SK-N-SH (cell line): ENCODE measurements at regions not wholly inside any gene's neighbourhood (a gene's known extent, or its start where the extent isn't known, plus 50 kb on each side); places are given as distances from the start of the nearest gene placed in this dataset.
"Not testable (repeated sequence)": the region's sequence is repeated elsewhere in the genome, so short reads cannot be mapped to it uniquely, and the experiment has no call there.

Source experiments
- CTCF ChIA-PET: fragments of 300-600, 350-600 bp; formaldehyde crosslinking; extraction: SDS; loops from one replicate; lab custom pipeline; 2021; lab: Yijun Ruan, JAX
- POLR2A ChIA-PET: fragments of 350-600 bp; sonication (Branson Sonifier 250); formaldehyde crosslinking; extraction: SDS; loops from one replicate; lab custom pipeline; 2020; ENCODE audit warnings: antibody characterized with exemption, inconsistent platforms; lab: Yijun Ruan, JAX
- DNase-seq: peaks from one replicate; pipeline ENCODE4 v3.0.0; 2012
- H2AFZ ChIP-seq: fragments of 200-600 bp; sonication (generic); 2 replicates; pipeline ENCODE4 v1.8.1; 2016; ENCODE audit warnings: antibody characterized with exemption, mild to moderate bottlenecking, low read depth
- H3F3A ChIP-seq: fragments of 200-600 bp; sonication (generic); replicated peaks from 2 replicates; pipeline ENCODE3; 2016; ENCODE audit warnings: antibody characterized with exemption, mild to moderate bottlenecking; ENCODE audit not compliant: insufficient read depth
- H3K27ac ChIP-seq, 2 experiments: fragments of 200-500 bp in 1 of 2; fragments of 200-600 bp in 1 of 2; sonication (Bioruptor generic) in 1 of 2; sonication (generic), shearing (Covaris generic) in 1 of 2; 2 replicates each; pipeline versions ENCODE4 v1.5.1 to v1.6.1; 2014 to 2016; ENCODE audit warnings: low read depth in 2 of 2, inconsistent platforms in 1 of 2, low read length in 1 of 2, mild to moderate bottlenecking in 1 of 2, mixed read lengths in 1 of 2
- H3K27me3 ChIP-seq: fragments of 200-600 bp; sonication (generic), shearing (Covaris generic); 2 replicates; pipeline ENCODE4 v1.6.1; 2016; ENCODE audit warnings: mixed run types; ENCODE audit not compliant: insufficient read depth
- H3K36me3 ChIP-seq, 2 experiments: fragments of 200-500 bp in 1 of 2; fragments of 200-600 bp in 1 of 2; sonication (Bioruptor generic) in 1 of 2; sonication (generic) in 1 of 2; replicated peaks in 1 of 2; 2 replicates each; pipeline versions ENCODE3 to v1.5.1; 2014 to 2016; ENCODE audit warnings: low read length in 1 of 2, mild to moderate bottlenecking in 1 of 2; ENCODE audit not compliant: insufficient read depth in 2 of 2, control insufficient read depth in 1 of 2
- H3K4me1 ChIP-seq, 2 experiments: fragments of 200-500 bp in 1 of 2; fragments of 200-600 bp in 1 of 2; sonication (Bioruptor generic) in 1 of 2; sonication (generic), shearing (Covaris generic) in 1 of 2; 2 replicates each; pipeline versions ENCODE4 v1.5.1 to v1.6.1; 2014 to 2016; ENCODE audit warnings: low read depth in 1 of 2, low read length in 1 of 2, mixed run types in 1 of 2; ENCODE audit not compliant: insufficient read depth in 2 of 2, control insufficient read depth in 1 of 2
- H3K4me2 ChIP-seq: fragments of 200-600 bp; sonication (generic), shearing (Covaris generic); 2 replicates; pipeline ENCODE4 v1.6.1; 2017; ENCODE audit warnings: mixed run types
- H3K4me3 ChIP-seq, 2 experiments: fragments of 200-500 bp in 1 of 2; fragments of 200-600 bp in 1 of 2; sonication (Bioruptor generic) in 1 of 2; sonication (generic), shearing (Covaris generic) in 1 of 2; 2 replicates each; pipeline versions ENCODE4 v1.5.1 to v1.8.1; 2014 to 2016; ENCODE audit warnings: low read depth in 2 of 2, inconsistent platforms in 1 of 2, low read length in 1 of 2, mild to moderate bottlenecking in 1 of 2, mixed read lengths in 1 of 2, moderate library complexity in 1 of 2
- H3K79me2 ChIP-seq: fragments of 200-600 bp; sonication (generic); 2 replicates; pipeline ENCODE4 v1.8.1; 2017; ENCODE audit warnings: mild to moderate bottlenecking; ENCODE audit not compliant: insufficient read depth
- H3K9ac ChIP-seq: fragments of 200-600 bp; sonication (generic); 2 replicates; pipeline ENCODE4 v1.6.1; 2017; ENCODE audit warnings: mixed run types
- H3K9me2 ChIP-seq: fragments of 200-600 bp; sonication (generic); 2 replicates; pipeline ENCODE4 v1.6.1; 2017; ENCODE audit warnings: mixed run types
- H3K9me3 ChIP-seq: fragments of 200-600 bp; sonication (generic); 2 replicates; pipeline ENCODE4 v1.6.1; 2017; ENCODE audit warnings: mixed run types, mild to moderate bottlenecking, moderate library complexity
- H4K20me1 ChIP-seq: fragments of 200-600 bp; sonication (generic); 2 replicates; pipeline ENCODE4 v1.6.1; 2017; ENCODE audit warnings: mild to moderate bottlenecking, mixed run types; ENCODE audit not compliant: insufficient read depth
- ELF1 ChIP-seq: IDR thresholded peaks from 2 replicates; pipeline ENCODE4 v1.4.0; 2012
- FOXM1 ChIP-seq: IDR thresholded peaks from 2 replicates; pipeline ENCODE4 v1.4.0; 2012; ENCODE audit warnings: low read depth, mild to moderate bottlenecking
- GATA2 ChIP-seq: sonication (generic); formaldehyde crosslinking; IDR thresholded peaks from 2 replicates; pipeline ENCODE4 v1.5.0; 2020; ENCODE audit warnings: mild to moderate bottlenecking, missing genetic modification reagents
- JUND ChIP-seq: IDR thresholded peaks from 2 replicates; pipeline ENCODE4 v1.4.0; 2012
- NFIC ChIP-seq: IDR thresholded peaks from 2 replicates; pipeline ENCODE4 v1.4.0; 2012; ENCODE audit warnings: borderline replicate concordance
- NRF1 ChIP-seq: IDR thresholded peaks from 2 replicates; pipeline ENCODE4 v1.6.1; 2012; ENCODE audit warnings: low read depth, mild to moderate bottlenecking, low read length
- POLR2AphosphoS5 ChIP-seq: IDR thresholded peaks from 2 replicates; pipeline ENCODE4 v1.6.1; 2012; ENCODE audit warnings: low read depth, low read length
- RCOR1 ChIP-seq: fragments of 150-350 bp; IDR thresholded peaks from 2 replicates; pipeline ENCODE4 v1.6.1; 2017; ENCODE audit warnings: antibody characterized with exemption, low read length
- TAF1 ChIP-seq: IDR thresholded peaks from 2 replicates; pipeline ENCODE4 v1.6.1; 2012; ENCODE audit warnings: low read depth, mild to moderate bottlenecking, low read length, moderate library complexity, borderline replicate concordance
- YY1 ChIP-seq: IDR thresholded peaks from 2 replicates; pipeline ENCODE4 v1.4.0; 2012; ENCODE audit warnings: low read depth, mild to moderate bottlenecking
- WGBS: methylation state at CpG from one replicate; pipeline ENCODE4 v1.1.6; 2017; ENCODE audit warnings: low lambda C conversion rate; 5-methylcytosine and 5-hydroxymethylcytosine counted together
- TF ChIP-seq, protein P1 (sequence below): IDR thresholded peaks from 2 replicates; pipeline ENCODE4; 2012
- TF ChIP-seq, protein P2 (sequence below): IDR thresholded peaks from 2 replicates; pipeline ENCODE4 v1.4.0; 2012; ENCODE audit warnings: low read depth, borderline replicate concordance
- TF ChIP-seq, protein P3 (sequence below): fragments of 150-350 bp; IDR thresholded peaks from 2 replicates; pipeline ENCODE4 v1.6.1; 2017; ENCODE audit warnings: antibody characterized with exemption, low read length, low read depth, borderline replicate concordance
- TF ChIP-seq, protein P4 (sequence below): IDR thresholded peaks from 2 replicates; pipeline ENCODE4 v1.4.0; 2012; ENCODE audit warnings: low read depth

DNA sequence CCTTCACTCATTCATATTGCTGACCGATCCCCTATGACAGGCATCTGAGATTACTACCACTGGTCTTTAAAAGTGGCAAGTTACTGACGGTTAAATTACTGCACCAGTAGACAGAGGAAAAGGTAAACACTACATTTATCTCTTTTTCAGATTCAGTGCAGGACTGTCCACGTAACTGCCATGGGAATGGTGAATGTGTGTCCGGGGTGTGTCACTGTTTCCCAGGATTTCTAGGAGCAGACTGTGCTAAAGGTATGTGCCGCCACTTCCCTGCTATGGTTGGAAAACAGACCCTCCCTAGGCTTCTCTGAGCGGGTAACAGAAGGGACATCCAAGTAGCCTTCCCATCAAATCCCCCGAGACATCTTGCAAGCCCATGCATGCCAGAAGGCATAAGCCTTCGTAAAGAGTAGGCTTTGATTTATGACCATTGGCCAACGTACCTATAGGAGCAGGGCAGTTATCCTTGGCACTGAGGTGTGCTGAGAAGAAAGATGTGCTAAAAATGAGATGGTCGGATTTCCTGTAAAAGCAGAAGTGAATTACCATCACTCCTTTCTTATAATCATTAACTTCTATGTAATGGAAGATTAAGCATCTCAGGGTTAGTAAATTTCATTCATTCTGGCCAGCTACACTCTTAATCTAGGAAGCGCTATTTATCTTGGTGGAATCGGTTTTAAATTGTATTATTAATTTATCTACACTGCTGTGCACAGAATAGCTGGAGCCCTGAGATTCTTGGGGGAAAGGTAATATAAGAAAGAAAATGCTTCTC lies 193.4 kb upstream of the WWC1 start:
- H3K4me2 ChIP-seq, result no peak overlapping the region
- 36% methylated on average over 11 of the region's 12 CpGs for WGBS
- TF ChIP-seq FOXM1, result no peak
- TF ChIP-seq, protein P1, sequence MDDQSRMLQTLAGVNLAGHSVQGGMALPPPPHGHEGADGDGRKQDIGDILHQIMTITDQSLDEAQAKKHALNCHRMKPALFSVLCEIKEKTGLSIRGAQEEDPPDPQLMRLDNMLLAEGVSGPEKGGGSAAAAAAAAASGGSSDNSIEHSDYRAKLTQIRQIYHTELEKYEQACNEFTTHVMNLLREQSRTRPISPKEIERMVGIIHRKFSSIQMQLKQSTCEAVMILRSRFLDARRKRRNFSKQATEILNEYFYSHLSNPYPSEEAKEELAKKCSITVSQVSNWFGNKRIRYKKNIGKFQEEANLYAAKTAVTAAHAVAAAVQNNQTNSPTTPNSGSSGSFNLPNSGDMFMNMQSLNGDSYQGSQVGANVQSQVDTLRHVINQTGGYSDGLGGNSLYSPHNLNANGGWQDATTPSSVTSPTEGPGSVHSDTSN, result no peak

DNA sequence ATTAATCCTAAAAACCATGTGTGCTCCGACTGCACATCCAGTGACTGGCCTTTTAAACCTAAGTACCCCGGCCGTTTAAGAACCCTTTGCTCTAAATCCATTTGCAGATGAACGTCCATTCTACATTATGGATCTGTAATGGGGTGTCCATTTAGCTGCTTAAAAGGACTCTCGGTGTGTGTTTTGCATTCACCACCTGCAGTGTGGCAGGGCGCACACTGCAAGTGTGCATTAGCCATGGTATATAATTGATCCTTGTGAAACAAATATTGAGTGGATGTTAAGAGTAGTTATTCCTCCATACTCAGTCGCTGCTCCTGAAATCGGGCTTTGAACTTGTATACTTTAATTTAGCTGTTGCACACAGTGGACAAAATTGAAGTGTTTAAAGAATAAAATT lies 190.1 kb upstream of the WWC1 start:
- Histone ChIP-seq H3K4me2 (no peak overlapping the region), H3F3A (no peaks in the 10 kb centered on the region), H3K9me3 (no peaks in the 10 kb centered on the region), H3K27ac (no peak overlapping the region), H3K4me1 (peaks cover 0 to 3% of the 10 kb centered on the region in 2 experiments; a peak in 2 of 4 replicates), H2AFZ (no peak overlapping the region), H3K4me3 (no peak overlapping the region), H3K9ac (no peak overlapping the region), H3K27me3 (no peaks in the 10 kb centered on the region; the same call in 1 of the 2 replicates), H3K9me2 (no peaks in the 10 kb centered on the region), H4K20me1 (no peaks in the 10 kb centered on the region), H3K36me3 (no peaks in the 10 kb centered on the region), H3K79me2 (no peaks in the 10 kb centered on the region)
- no peak for TF ChIP-seq ELF1
- no peak for TF ChIP-seq RCOR1
- no peak for TF ChIP-seq NRF1
- TF ChIP-seq, protein P2, sequence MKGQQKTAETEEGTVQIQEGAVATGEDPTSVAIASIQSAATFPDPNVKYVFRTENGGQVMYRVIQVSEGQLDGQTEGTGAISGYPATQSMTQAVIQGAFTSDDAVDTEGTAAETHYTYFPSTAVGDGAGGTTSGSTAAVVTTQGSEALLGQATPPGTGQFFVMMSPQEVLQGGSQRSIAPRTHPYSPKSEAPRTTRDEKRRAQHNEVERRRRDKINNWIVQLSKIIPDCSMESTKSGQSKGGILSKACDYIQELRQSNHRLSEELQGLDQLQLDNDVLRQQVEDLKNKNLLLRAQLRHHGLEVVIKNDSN, result no peak
- TF ChIP-seq POLR2AphosphoS5, result no peak
- TF ChIP-seq YY1, result no peak
- TF ChIP-seq, protein P3, sequence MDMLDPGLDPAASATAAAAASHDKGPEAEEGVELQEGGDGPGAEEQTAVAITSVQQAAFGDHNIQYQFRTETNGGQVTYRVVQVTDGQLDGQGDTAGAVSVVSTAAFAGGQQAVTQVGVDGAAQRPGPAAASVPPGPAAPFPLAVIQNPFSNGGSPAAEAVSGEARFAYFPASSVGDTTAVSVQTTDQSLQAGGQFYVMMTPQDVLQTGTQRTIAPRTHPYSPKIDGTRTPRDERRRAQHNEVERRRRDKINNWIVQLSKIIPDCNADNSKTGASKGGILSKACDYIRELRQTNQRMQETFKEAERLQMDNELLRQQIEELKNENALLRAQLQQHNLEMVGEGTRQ, result no peak
- no peak for TF ChIP-seq JUND
- no peak for TF ChIP-seq NFIC
- no peak for TF ChIP-seq TAF1
- no peak for TF ChIP-seq GATA2 (CRISPR knock-in tag)
- TF ChIP-seq, protein P4, sequence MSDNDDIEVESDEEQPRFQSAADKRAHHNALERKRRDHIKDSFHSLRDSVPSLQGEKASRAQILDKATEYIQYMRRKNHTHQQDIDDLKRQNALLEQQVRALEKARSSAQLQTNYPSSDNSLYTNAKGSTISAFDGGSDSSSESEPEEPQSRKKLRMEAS, result no peak
- ChIA-PET POLR2A (no interaction called here), CTCF (interaction anchor here (1.0 to 1.7 kb wide), 3 partner anchors 9 to 118 kb away, joined by 3 to 5 read pairs (median 4); no protein-coding TSS in a partner anchor)
- WGBS, result 74% methylated on average over 8 of the region's 8 CpGs
- DNase-seq, result no peak

More for the DNA sequence above, 193.4 kb upstream of the WWC1 start:
- Histone ChIP-seq H2AFZ (no peak overlapping the region), H4K20me1 (no peaks in the 10 kb centered on the region), H3K27ac (no peak overlapping the region), H3K36me3 (no peaks in the 10 kb centered on the region), H3F3A (no peaks in the 10 kb centered on the region), H3K9me3 (no peaks in the 10 kb centered on the region), H3K4me1 (peaks cover 0 to 4% of the 10 kb centered on the region in 2 experiments; a peak in 1 of 4 replicates), H3K9me2 (no peaks in the 10 kb centered on the region), H3K4me3 (no peak overlapping the region), H3K27me3 (no peaks in the 10 kb centered on the region; the same call in 1 of the 2 replicates), H3K9ac (no peak overlapping the region), H3K79me2 (no peaks in the 10 kb centered on the region)
- ChIA-PET POLR2A (interaction anchor here (0.6 kb wide), 1 partner anchor 11 kb away, joined by 3 read pairs; no protein-coding TSS in a partner anchor), CTCF (no interaction called here)
- DNase-seq, result no peak

DNA sequence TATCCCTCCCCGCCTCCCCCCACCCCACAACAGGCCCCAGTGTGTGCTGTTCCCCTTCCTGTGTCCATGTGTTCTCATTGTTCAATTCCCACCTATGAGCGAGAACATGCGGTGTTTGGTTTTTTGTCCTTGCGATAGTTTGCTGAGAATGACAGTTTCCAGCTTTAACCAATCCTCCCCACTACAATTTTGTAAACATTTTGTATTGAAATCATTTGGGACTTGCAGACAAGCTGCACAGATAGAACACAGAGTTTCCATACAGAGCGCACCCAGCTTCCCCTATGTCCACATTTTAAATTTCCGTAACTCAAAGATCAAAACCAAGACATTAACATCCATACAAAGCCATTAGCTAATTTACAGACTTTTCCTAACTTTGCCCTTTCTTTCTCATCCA lies 188.4 kb upstream of the WWC1 start:
- 77% methylated on average over 6 of the region's 6 CpGs for WGBS

More for the DNA sequence above, 188.4 kb upstream of the WWC1 start:
- H3K27ac ChIP-seq, H3K4me2 ChIP-seq, H3K9me2 ChIP-seq, H3K9ac ChIP-seq, H3K27me3 ChIP-seq, H3K36me3 ChIP-seq, H3K4me3 ChIP-seq, H2AFZ ChIP-seq, POLR2A ChIA-PET, H3K9me3 ChIP-seq, DNase-seq, H3K4me1 ChIP-seq, H3K79me2 ChIP-seq, H3F3A ChIP-seq, H4K20me1 ChIP-seq: not testable (repeated sequence)
- CTCF ChIA-PET, result interaction anchor here (1.6 to 1.7 kb wide), 2 partner anchors 11 to 27 kb away, joined by 4 to 5 read pairs; no protein-coding TSS in a partner anchor
